SH-SY5Y (cell line): ENCODE measurements at regions not wholly inside any gene's neighbourhood (a gene's known extent, or its start where the extent isn't known, plus 50 kb on each side); places are given as distances from the start of the nearest gene placed in this dataset.

ENCODE experiments used
- GATA2 ChIP-seq: IDR thresholded peaks from 2 replicates; pipeline ENCODE4 v1.6.1; 2011; ENCODE audit warnings: mild to moderate bottlenecking, low read depth, low read length
- GATA3 ChIP-seq: IDR thresholded peaks from 2 replicates; pipeline ENCODE4 v1.6.1; 2011; ENCODE audit warnings: low read depth, mild to moderate bottlenecking, low read length, moderate library complexity

DNA sequence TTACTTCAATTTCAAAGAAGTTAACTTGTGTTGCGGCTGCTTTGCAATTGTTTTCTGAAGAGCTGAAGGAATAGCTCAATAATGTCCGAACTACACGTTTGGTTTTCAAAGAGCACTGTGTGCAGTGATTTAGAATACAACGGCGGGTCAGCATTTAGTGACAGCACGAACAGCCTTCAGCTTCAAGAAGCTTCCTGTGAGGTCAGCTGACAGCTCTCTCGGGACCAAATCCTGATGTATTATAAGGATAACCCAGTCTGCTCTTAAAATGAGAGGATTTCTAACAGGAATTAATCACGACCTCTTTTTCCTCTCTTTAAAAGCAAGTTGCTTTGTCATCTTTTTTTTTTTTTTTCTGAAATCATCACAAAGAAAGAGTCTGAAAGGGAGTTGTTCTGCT is 97.9 kb upstream of the UNC13C start:
- no peak for TF ChIP-seq GATA2
- TF ChIP-seq GATA3 = no peak
